Keratinocyte (primary cell): ENCODE measurements at regions not wholly inside any gene's neighbourhood (a gene's known extent, or its start where the extent isn't known, plus 50 kb on each side); places are given as distances from the start of the nearest gene placed in this dataset.
"Not testable (repeated sequence)": the region's sequence is repeated elsewhere in the genome, so short reads cannot be mapped to it uniquely, and the experiment has no call there.

Experiments used
- EZH2 ChIP-seq: IDR thresholded peaks from one replicate; pipeline ENCODE4 v1.6.1; 2012; ENCODE audit warnings: inconsistent platforms, mild to moderate bottlenecking, low read length, moderate library complexity
- TF ChIP-seq, protein P1 (sequence below), 3 experiments: IDR thresholded peaks in 1 of 3; conservative IDR thresholded peaks in 1 of 3; optimal IDR thresholded peaks in 1 of 3; 2 replicates in 2 of 3; 3 replicates in 1 of 3; pipeline versions ENCODE3 to v1.5.1; 2011; ENCODE audit warnings: low read length in 3 of 3, mild to moderate bottlenecking in 3 of 3, moderate library complexity in 2 of 3, control low read depth in 1 of 3, inconsistent platforms in 1 of 3; ENCODE audit not compliant: insufficient read depth in 2 of 3; ENCODE audit errors: extremely low read depth in 1 of 3

DNA sequence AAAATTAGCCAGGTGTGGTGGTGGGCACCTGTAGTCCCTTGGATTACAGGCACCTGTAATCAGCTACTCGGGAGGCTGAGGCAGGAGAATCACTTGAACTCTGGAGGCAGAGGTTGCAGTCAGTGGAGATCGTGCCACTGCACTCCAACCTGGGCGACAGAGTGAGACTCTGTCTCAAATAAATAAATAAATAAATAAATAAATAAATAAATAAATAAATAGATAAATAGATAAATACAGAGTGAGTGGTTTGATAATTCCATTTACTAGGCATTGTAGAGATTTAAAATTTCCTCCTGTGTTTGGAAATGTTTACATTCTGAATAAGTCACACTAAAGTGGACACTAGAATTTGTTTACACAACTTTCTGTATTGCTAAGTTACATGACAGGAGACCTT lies 504.4 kb upstream of the SEL1L start:
- TF ChIP-seq, protein P1, sequence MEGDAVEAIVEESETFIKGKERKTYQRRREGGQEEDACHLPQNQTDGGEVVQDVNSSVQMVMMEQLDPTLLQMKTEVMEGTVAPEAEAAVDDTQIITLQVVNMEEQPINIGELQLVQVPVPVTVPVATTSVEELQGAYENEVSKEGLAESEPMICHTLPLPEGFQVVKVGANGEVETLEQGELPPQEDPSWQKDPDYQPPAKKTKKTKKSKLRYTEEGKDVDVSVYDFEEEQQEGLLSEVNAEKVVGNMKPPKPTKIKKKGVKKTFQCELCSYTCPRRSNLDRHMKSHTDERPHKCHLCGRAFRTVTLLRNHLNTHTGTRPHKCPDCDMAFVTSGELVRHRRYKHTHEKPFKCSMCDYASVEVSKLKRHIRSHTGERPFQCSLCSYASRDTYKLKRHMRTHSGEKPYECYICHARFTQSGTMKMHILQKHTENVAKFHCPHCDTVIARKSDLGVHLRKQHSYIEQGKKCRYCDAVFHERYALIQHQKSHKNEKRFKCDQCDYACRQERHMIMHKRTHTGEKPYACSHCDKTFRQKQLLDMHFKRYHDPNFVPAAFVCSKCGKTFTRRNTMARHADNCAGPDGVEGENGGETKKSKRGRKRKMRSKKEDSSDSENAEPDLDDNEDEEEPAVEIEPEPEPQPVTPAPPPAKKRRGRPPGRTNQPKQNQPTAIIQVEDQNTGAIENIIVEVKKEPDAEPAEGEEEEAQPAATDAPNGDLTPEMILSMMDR (optimal IDR thresholded peaks at IDR 0.05 in 1 of 3, IDR thresholded peaks at IDR 0.05 in 1 of 3, conservative IDR thresholded peaks at IDR 0.05 in 1 of 3; ENCODE audit: extremely low read depth in 1 of 3, insufficient read depth in 2 of 3, low read length in 3 of 3): not testable (repeated sequence)
- TF ChIP-seq EZH2: not testable (repeated sequence)
